Activated CD8-positive, alpha-beta T cell treated with anti-CD3 and anti-CD28 coated beads for 36 hours (primary cell): ENCODE measurements at regions not wholly inside any gene's neighbourhood (a gene's known extent, or its start where the extent isn't known, plus 50 kb on each side); places are given as distances from the start of the nearest gene placed in this dataset.

Experiments
- ATAC-seq: fragments of 200-7000 bp; cut with Tn5 transposase; one replicate; pipeline ENCODE4 v1.10.0; 2021; ENCODE audit warnings: mild to moderate bottlenecking, moderate library complexity
- CTCF ChIA-PET: fragments of 350-600 bp; sonication (Branson Sonifier 250); formaldehyde crosslinking; loops from one replicate; lab custom pipeline; 2021; ENCODE audit warnings: antibody characterized with exemption; lab: Charles Lee
- POLR2A ChIA-PET: fragments of 350-600 bp; sonication (Branson Sonifier 250); formaldehyde crosslinking; loops from one replicate; lab custom pipeline; 2021; ENCODE audit warnings: antibody characterized with exemption; lab: Charles Lee
- DNase-seq: peaks from one replicate; pipeline ENCODE4 v3.0.0-alpha.2; 2020
- H3K27ac Mint-ChIP-seq: one replicate; pipeline ENCODE4 v1.8.0; 2021; ENCODE audit warnings: mild to moderate bottlenecking, mixed read lengths
- H3K27me3 Mint-ChIP-seq: one replicate; pipeline ENCODE4 v1.8.0; 2021; ENCODE audit warnings: mixed read lengths
- H3K36me3 Mint-ChIP-seq: one replicate; pipeline ENCODE4 v1.8.0; 2021; ENCODE audit warnings: low read depth, mixed read lengths
- H3K4me1 Mint-ChIP-seq: one replicate; pipeline ENCODE4 v1.8.0; 2021; ENCODE audit warnings: low read depth, mixed read lengths
- H3K4me3 Mint-ChIP-seq: one replicate; pipeline ENCODE4 v1.8.0; 2021; ENCODE audit warnings: mild to moderate bottlenecking, moderate library complexity, mixed read lengths
- H3K9me3 Mint-ChIP-seq: one replicate; pipeline ENCODE4 v1.8.0; 2021; ENCODE audit warnings: mixed read lengths
- intact Hi-C: fragments of 100-400 bp; cut with micrococcal nuclease; formaldehyde crosslinking; loops from one replicate; pipeline ENCODE4 v1.10.0; 2022
- TF ChIP-seq, protein P1 (sequence below): fragments of 200-600 bp; IDR thresholded peaks from one replicate; pipeline ENCODE4 v1.8.0; 2022; ENCODE audit warnings: antibody characterized with exemption, mild to moderate bottlenecking

DNA sequence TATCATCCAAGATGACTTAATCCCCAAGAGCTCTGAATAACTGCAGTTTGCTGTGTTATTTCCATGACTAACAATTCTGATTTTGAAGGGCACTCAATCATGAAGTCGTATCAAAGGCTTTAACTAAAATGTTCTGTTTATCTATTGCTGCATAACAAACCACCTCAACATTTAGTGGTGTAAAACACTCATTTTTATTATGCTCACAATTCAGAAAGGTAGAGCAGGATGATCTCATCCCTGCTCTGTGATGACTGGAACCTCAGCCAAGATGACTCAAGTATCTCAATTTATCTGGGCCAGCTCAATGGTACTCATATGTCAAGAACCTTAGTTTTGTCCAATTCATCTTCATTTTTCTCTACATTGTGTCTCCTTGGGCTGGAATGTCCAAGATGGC, 451.1 kb downstream of the PPARGC1A start:
- Mint-ChIP-seq H3K4me3 (no peak overlapping the region), H3K9me3 (no peaks in the 10 kb centered on the region), H3K36me3 (no peaks in the 10 kb centered on the region), H3K27me3 (no peaks in the 10 kb centered on the region), H3K27ac (no peak overlapping the region), H3K4me1 (no peaks in the 10 kb centered on the region)
- ChIA-PET POLR2A (no interaction called here), CTCF (no interaction called here)
- ATAC-seq (no peak), DNase-seq (no peak)
- intact Hi-C loops = no loop called here
- TF ChIP-seq, protein P1, sequence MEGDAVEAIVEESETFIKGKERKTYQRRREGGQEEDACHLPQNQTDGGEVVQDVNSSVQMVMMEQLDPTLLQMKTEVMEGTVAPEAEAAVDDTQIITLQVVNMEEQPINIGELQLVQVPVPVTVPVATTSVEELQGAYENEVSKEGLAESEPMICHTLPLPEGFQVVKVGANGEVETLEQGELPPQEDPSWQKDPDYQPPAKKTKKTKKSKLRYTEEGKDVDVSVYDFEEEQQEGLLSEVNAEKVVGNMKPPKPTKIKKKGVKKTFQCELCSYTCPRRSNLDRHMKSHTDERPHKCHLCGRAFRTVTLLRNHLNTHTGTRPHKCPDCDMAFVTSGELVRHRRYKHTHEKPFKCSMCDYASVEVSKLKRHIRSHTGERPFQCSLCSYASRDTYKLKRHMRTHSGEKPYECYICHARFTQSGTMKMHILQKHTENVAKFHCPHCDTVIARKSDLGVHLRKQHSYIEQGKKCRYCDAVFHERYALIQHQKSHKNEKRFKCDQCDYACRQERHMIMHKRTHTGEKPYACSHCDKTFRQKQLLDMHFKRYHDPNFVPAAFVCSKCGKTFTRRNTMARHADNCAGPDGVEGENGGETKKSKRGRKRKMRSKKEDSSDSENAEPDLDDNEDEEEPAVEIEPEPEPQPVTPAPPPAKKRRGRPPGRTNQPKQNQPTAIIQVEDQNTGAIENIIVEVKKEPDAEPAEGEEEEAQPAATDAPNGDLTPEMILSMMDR = no peak

DNA sequence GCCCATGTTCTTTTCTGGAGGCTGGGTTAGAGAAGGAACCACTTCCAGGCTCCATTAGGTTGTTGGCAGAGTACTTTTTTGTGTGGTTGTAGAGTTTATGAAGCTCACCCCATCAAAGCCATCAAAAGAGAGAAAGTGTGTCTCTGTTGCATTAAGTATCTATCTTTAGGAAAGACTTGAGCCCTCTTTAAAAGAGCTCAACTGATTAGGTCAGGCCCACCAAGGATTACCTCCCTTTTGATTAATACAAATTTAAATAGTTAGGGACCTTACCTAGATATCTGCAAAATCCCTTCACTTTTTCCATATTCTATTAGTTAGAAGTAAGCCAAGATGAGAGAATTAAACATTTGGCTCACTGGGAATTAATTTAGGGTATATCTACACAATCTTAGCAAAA, 460.4 kb downstream of the PPARGC1A start:
- H3K4me1 Mint-ChIP-seq = no peaks in the 10 kb centered on the region
- H3K36me3 Mint-ChIP-seq = no peaks in the 10 kb centered on the region
- DNase-seq = no peak
- TF ChIP-seq, protein P1 = no peak
- no peak overlapping the region for H3K27ac Mint-ChIP-seq
- ChIA-PET POLR2A (no interaction called here), CTCF (no interaction called here)
- ATAC-seq = no peak
- peaks cover 2% of the 10 kb centered on the region for H3K9me3 Mint-ChIP-seq
- intact Hi-C loops = no loop called here
- no peak overlapping the region for H3K4me3 Mint-ChIP-seq
- no peaks in the 10 kb centered on the region for H3K27me3 Mint-ChIP-seq

DNA sequence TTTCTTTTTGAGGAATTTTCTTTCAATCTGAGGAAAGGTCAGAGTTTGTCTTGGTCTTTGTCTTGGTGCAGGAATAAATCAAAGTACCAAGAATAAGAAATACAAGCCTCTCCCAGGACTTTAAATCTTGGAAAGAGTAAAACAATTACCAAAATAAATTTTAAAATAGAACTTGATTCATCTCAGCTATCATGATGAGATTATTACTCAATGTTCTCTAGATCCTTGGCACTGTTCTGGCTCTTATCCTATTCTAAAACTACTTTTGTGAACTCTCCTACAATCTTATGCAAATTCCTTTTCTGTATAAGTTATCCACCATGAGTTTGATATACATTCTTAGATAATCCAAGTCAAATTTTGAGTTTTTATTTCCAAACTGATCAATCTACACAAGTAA, 464.3 kb downstream of the PPARGC1A start:
- Mint-ChIP-seq H3K27ac (no peak overlapping the region), H3K4me1 (no peaks in the 10 kb centered on the region), H3K36me3 (no peaks in the 10 kb centered on the region), H3K9me3 (peaks cover 2% of the 10 kb centered on the region), H3K4me3 (no peak overlapping the region), H3K27me3 (no peaks in the 10 kb centered on the region)
- ATAC-seq (no peak), DNase-seq (no peak)
- ChIA-PET POLR2A (no interaction called here), CTCF (no interaction called here)
- TF ChIP-seq, protein P1 = no peak
- intact Hi-C loops = no loop called here

DNA sequence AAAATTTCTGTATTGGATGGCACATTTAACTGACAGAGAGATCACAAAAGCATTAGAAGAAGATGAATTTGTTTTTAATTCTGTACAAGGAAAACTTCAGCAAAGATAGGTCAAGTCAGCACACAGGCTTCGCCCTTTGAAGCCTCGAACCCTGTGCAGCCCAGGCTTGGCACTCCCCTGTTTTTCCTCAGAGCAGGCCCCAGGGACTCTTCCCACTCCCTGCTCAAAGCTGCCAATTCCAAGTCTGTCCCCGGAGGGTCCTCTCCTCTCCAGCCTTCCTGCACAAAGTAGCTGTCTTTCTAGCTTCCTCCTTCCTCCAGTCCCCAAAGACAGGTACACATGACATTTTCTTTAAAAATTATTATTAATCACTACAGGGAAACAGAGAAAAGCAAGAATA, 466.3 kb downstream of the PPARGC1A start:
- ATAC-seq = no peak
- intact Hi-C loops = no loop called here
- peaks cover 5% of the 10 kb centered on the region for H3K9me3 Mint-ChIP-seq
- DNase-seq = no peak
- H3K36me3 Mint-ChIP-seq = no peaks in the 10 kb centered on the region
- no peaks in the 10 kb centered on the region for H3K27me3 Mint-ChIP-seq
- no peak overlapping the region for H3K4me3 Mint-ChIP-seq
- no peak overlapping the region for H3K27ac Mint-ChIP-seq
- ChIA-PET CTCF (no interaction called here), POLR2A (no interaction called here)
- TF ChIP-seq, protein P1 = no peak
- H3K4me1 Mint-ChIP-seq = no peaks in the 10 kb centered on the region

DNA sequence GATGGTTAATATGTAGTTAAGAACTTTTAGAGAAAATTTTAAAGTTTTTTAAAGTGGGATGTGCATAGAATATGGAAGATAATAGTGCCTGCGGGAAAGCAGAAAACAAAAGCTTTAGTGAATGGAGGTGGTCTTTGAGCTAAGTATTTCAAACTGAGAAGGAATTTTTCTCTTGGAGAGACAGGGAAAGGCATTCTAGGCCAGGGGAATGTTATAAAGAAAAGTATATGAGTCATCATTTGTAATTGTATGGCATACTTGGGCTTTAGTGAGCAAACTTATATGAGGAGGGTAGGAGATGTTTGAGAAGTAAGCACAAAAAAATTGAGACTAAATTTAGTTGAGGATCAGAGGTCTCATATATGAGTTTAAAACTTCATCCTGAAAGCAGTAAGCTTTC, 467.0 kb downstream of the PPARGC1A start:
- H3K36me3 Mint-ChIP-seq = no peaks in the 10 kb centered on the region
- no peaks in the 10 kb centered on the region for H3K4me1 Mint-ChIP-seq
- H3K4me3 Mint-ChIP-seq = no peak overlapping the region
- ATAC-seq (no peak), DNase-seq (no peak)
- intact Hi-C loops = no loop called here
- no peaks in the 10 kb centered on the region for H3K27me3 Mint-ChIP-seq
- ChIA-PET POLR2A (no interaction called here), CTCF (no interaction called here)
- H3K27ac Mint-ChIP-seq = no peak overlapping the region
- H3K9me3 Mint-ChIP-seq = peaks cover 8% of the 10 kb centered on the region
- TF ChIP-seq, protein P1 = no peak
